Prostate gland (tissue), 2 donors: ENCODE measurements at regions not wholly inside any gene's neighbourhood (a gene's known extent, or its start where the extent isn't known, plus 50 kb on each side); places are given as distances from the start of the nearest gene placed in this dataset.

Source experiments
- POLR2A ChIP-seq: fragments of 450-650 bp; IDR thresholded peaks from one replicate; pipeline ENCODE4 v1.6.1; 2016; ENCODE audit warnings: antibody characterized with exemption, mild to moderate bottlenecking
- TF ChIP-seq, protein P1 (sequence below), 4 experiments: fragments of 200-600 bp in 2 of 4; fragments of 450-650 bp in 2 of 4; sonication (generic) in 2 of 4; IDR thresholded peaks; 1 replicate in 3 of 4; 2 replicates in 1 of 4; pipeline ENCODE4 v1.5.1; 2016 to 2019; ENCODE audit warnings: antibody characterized with exemption in 4 of 4, mild to moderate bottlenecking in 2 of 4, moderate library complexity in 2 of 4

DNA sequence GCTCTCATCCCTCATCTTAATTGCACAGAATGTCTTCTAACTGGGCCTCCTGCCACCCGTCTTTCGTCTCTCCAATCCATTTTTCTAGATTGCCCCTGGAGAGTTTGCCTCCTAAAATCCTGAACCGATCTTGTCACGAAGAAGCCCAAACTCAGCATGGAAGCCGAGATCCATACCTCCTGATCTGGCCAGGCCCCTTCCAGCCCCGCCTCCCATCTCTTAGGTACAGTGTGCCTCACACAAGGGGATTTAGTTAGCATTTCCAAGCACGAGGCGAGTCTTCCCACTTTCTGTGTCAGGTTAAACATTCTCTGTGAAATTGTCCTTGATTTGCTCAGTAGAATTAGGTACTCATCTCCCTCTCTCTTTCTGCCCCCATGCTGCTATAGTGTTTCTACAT is 80.0 kb upstream of the TENM3 start:
- TF ChIP-seq, protein P1, sequence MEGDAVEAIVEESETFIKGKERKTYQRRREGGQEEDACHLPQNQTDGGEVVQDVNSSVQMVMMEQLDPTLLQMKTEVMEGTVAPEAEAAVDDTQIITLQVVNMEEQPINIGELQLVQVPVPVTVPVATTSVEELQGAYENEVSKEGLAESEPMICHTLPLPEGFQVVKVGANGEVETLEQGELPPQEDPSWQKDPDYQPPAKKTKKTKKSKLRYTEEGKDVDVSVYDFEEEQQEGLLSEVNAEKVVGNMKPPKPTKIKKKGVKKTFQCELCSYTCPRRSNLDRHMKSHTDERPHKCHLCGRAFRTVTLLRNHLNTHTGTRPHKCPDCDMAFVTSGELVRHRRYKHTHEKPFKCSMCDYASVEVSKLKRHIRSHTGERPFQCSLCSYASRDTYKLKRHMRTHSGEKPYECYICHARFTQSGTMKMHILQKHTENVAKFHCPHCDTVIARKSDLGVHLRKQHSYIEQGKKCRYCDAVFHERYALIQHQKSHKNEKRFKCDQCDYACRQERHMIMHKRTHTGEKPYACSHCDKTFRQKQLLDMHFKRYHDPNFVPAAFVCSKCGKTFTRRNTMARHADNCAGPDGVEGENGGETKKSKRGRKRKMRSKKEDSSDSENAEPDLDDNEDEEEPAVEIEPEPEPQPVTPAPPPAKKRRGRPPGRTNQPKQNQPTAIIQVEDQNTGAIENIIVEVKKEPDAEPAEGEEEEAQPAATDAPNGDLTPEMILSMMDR (IDR thresholded peaks at IDR 0.05): no peak
- no peak for TF ChIP-seq POLR2A
